HG02571 (cell line): ENCODE measurements at regions not wholly inside any gene's neighbourhood (a gene's known extent, or its start where the extent isn't known, plus 50 kb on each side); places are given as distances from the start of the nearest gene placed in this dataset.

Source experiments
- ATAC-seq: cut with Tn5 transposase; IDR thresholded peaks from one replicate; pipeline ENCODE4 v1.9.1; 2021; ENCODE audit warnings: mild to moderate bottlenecking, moderate library complexity; ENCODE audit not compliant: unreplicated experiment

GRCh38 chr11:80636999-80637398 is 1196.2 kb upstream of the TENM4 start:
- ATAC-seq: no peak

GRCh38 chr11:80635178-80635577 is 1194.3 kb upstream of the TENM4 start:
- no peak for ATAC-seq

- ATAC-seq: no peak
Observed at GRCh38 chr11:80632691-80633090, 1191.9 kb upstream of the TENM4 start.

DNA sequence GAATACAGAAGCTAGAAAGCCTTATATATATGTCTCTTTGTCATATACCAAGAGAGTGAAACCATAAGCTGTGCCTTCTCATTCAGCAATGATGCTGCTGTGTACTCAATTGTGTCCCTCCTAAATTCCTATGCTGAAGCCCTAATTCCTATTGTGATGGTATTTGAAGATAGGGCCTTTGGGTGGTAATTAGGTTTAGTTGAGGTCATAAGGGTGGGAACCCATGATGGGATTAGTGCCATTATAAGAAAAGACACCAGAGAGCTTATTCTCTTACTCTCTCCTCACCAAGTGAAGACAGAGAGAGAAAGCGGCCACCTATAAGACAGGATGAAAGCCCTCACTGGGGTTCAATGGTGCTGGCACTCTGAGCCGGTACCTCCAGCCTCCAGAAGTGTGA is 1191.3 kb upstream of the TENM4 start:
- no peak for ATAC-seq

DNA sequence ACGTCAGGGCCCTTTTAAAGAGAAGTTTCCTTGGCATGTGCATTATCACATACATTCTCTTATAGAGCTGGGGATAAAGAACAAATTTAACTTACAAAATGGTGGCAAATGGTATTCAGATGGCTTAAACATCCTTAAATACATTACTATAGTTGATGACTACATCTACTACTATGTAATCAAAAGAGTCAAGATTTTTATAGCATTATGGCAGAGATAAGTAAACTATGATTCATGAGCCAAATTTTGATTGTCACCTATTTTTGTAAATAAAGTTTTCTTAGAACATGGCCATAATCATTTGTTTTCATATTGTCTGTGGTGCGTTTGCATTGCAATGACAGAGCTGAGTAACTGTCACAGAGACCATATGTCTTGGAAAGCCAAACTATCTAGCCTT is 1188.6 kb upstream of the TENM4 start:
- ATAC-seq: no peak

DNA sequence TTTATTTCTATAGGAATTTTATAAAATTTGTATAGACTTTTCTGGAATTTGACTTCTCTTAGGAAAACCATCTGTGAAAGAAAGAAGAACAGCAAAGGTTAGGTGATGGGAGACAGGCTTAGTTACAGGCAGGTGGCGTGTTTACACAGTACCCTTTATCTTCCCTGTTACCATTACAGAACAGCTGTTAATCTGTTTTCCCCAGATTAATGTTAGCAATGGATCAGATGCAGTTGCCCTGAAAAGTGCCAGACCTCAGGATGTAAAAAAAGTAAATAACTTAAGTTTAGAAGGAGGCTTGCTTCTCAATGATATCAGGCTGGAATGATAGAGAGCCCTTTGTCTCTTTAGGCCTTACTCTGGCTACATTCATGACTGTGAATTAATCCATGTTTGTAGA is 1186.5 kb upstream of the TENM4 start:
- ATAC-seq: no peak

GRCh38 chr11:80626721-80627120 is 1185.9 kb upstream of the TENM4 start:
- ATAC-seq: no peak

- no peak for ATAC-seq
Observed at GRCh38 chr11:80625563-80625962, 1184.7 kb upstream of the TENM4 start.

DNA sequence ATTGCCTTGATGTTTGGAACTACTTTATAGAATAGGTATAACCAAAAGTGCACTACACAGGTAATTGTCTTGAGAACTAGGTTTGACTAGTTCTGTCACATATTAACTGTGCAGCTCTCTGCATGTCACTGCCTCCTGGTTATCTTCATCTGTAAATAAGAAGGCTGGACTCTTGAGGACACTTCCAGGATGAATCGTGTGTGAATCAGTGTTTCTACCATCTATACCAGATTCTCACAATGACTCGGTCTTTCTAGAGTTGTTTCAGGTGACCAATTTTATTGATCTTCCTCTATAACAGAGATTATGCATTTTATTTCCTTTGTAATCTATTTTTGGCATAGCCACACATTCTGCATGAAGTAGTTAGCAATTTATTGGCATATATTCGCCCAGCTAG is 1181.0 kb upstream of the TENM4 start:
- ATAC-seq: no peak

DNA sequence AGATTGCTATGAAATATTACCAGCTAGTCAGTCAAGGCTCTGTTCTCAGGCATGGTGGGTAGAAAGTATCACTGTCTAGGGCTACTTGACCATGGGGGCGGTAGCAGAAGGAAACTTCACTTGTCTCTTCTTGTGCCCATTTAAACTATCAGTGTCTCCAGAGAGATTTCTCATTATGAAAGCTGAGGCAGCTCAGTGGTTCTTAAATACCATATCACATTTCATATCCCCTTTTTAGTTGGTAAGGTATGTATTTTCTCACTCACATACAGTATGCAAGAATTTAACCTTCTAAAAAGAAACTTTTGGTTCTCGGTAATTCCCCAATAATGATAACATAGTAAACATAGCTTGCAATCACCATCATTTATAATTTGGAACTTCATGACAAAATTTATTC is 1180.0 kb upstream of the TENM4 start:
- no peak for ATAC-seq

DNA sequence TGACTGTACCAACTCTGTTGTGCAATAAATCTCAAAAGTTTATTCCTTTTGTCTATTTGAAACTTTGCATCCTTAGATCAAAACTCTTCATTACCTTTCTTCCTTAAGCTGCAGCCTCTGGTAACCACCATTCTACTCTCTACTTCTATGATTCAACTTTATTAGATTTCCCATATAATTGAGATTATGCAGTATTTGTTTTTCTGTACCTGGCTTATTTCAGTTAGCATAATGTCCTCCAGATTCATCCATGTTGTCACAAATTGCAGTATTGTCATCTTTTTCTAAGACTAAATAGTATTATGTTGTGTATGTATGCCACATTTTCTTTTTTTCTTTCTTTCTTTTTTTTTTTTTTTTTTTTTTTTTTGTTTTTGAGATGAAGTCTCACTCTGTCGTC is 1176.3 kb upstream of the TENM4 start:
- ATAC-seq: no peak

DNA sequence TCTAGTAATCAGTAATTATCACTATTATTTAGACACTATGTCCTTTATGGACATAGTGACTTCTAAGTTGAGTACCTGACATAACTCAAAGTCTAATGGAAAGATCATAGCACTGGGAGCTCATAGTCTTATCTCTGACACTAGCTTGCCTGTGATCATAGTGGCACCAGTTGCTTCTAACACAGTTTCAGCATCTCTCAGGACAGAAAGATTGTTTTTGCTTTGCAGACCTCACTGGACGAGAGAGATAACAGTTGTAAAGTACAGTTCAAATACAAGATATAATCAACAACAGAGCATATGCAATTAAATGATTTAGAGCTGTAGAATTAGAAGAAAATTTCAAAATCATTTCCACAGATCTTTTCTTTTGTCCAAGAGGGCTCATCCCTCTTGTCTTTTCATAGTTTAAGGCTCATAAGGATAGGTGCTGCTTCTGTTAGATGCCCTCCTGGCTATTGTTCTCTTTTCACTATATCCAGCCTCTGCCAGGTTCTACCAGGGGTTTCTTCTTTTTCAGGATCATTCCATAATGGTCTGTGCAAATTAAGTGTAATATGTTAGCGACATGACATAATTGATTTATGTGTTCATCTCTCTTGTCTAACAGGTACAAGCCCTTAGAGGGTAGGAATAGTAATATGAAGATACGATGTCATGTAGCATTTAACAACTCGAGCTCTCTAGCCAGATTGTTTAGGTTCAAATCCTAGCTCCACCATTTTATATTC is 1175.4 kb upstream of the TENM4 start:
- ATAC-seq: no peak

GRCh38 chr11:80613655-80614054 is 1172.8 kb upstream of the TENM4 start:
- no peak for ATAC-seq

DNA sequence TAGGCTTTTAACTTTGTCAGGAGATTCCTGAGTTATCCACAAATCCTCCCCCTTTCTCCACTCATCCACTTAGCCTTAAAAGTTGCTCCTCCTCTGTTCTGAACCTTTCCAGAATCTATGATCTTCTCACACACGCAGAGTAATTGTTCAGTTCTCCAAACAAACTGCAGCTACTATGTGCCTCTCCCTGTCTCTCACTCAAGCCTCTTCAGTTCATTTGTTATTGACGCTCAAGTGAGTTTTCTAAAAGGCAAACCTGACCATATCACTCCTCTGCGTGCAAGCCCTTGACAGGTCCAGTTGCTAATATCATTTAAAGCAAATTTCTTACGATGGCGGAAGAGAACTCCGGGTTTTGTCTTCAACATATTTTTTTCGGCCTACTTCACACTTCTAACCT is 1169.7 kb upstream of the TENM4 start:
- ATAC-seq: no peak

- ATAC-seq: no peak
Observed at GRCh38 chr11:80603472-80603871, 1162.6 kb upstream of the TENM4 start.

DNA sequence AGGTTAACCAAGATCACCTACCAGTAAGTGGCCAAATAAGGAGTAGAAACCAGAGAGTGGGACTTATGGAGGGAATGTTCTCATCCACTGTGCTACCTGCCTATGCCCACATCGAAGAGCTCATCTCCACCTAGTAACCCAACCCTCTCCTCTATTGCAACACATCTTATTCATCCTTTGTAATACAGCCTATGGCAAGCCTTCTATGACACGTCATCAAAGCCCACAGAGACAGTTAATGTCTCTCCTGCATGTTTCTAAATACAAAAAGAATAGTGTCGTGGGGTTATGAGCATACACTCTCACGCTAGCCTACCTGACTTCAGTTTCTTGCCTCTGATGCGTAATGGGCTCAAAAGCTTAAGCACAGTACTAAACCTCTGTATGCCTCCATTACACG is 1158.1 kb upstream of the TENM4 start:
- no peak for ATAC-seq

- no peak for ATAC-seq
Observed at GRCh38 chr11:80596291-80596810, 1155.5 kb upstream of the TENM4 start.

DNA sequence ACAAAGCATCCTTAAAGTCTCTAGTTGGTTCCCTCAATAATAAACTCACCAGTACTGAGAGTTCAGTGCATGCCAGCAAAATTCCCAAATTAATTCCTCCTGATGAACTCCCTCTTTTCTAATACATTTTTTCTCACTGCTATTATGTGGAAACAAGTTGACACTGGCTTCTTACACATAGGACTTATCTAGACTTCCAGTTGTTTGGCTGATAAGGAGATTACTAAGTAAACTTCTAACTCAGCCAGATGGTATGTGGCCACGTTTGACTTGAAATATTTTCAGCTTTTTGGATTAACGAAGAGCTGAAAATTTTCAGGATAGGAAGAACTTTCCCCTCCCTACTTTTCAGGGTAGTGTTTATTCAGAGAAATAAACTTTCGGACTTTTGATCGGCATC is 1154.2 kb upstream of the TENM4 start:
- ATAC-seq: no peak

- no peak for ATAC-seq
Observed at GRCh38 chr11:80593648-80594374, 1153.0 kb upstream of the TENM4 start.

- ATAC-seq: no peak
Observed at GRCh38 chr11:80592546-80592945, 1151.7 kb upstream of the TENM4 start.

DNA sequence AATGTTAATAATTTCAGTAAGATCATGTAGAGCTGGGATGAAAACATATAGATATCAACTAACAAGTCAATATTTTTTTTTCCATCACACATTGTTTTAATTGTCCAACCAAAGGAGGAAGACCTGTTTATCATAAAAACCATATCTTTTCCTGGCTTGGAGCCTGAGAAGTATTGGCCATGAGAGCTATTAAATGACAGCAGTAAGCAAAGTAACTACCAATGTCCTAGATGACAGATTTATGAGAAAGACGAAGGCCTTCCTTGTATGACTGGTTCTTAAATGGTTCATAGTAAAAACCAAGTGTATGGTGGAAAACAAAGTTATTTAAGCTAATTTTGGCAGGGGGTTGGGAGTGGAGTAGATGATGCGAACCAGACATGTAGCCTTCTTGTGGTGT is 1147.1 kb upstream of the TENM4 start:
- no peak for ATAC-seq

- ATAC-seq: no peak
Observed at GRCh38 chr11:80586464-80586863, 1145.6 kb upstream of the TENM4 start.
